ENCODE measurements at regions not wholly inside any gene's neighbourhood (a gene's known extent, or its start where the extent isn't known, plus 50 kb on each side); places are given as distances from the start of the nearest gene placed in this dataset.

GRCh38 chr2:111689941-111690340 lies 194.1 kb downstream of the ANAPC1 start (continued):
- TF ChIP-seq BACH1 (IDR thresholded peaks at IDR 0.05; ENCODE audit: low read length): no peak
- TF ChIP-seq CBX8 (IDR thresholded peaks at IDR 0.05; ENCODE audit: borderline replicate concordance, low read depth, low read length): no peak
- TF ChIP-seq ATF3 (IDR thresholded peaks at IDR 0.05; ENCODE audit: insufficient read depth, low read depth, low read length): no peak
- TF ChIP-seq POLR2AphosphoS5 (IDR thresholded peaks at IDR 0.05; ENCODE audit: low read depth, low read length): no peak
- TF ChIP-seq RNF2 (IDR thresholded peaks at IDR 0.05; ENCODE audit: borderline replicate concordance, low read depth, low read length, missing control alignments, poor library complexity, severe bottlenecking): no peak

All from H1 (cell line).